Mesendoderm (in vitro differentiated cells): ENCODE measurements at regions not wholly inside any gene's neighbourhood (a gene's known extent, or its start where the extent isn't known, plus 50 kb on each side); places are given as distances from the start of the nearest gene placed in this dataset.

Experiments
- DNase-seq: peaks from one replicate; pipeline ENCODE4 v3.0.0; 2013
- H2AK5ac ChIP-seq: 2 replicates; pipeline ENCODE4 v1.6.1; 2013; ENCODE audit warnings: low read length, inconsistent platforms
- H2BK120ac ChIP-seq: 2 replicates; pipeline ENCODE4 v1.6.1; 2013; ENCODE audit warnings: low read depth, mild to moderate bottlenecking, low read length, moderate library complexity, mixed read lengths
- H2BK15ac ChIP-seq: replicated peaks from 2 replicates; pipeline ENCODE4 v1.6.1; 2013; ENCODE audit warnings: low read depth, mild to moderate bottlenecking, moderate library complexity
- H2BK5ac ChIP-seq: 2 replicates; pipeline ENCODE4 v1.6.1; 2013; ENCODE audit warnings: low read length, inconsistent platforms
- H3K18ac ChIP-seq: 2 replicates; pipeline ENCODE4 v1.6.1; 2013; ENCODE audit warnings: mild to moderate bottlenecking, low read length, mixed read lengths
- H3K23ac ChIP-seq: one replicate; pipeline ENCODE4 v1.6.1; 2013; ENCODE audit warnings: low read length
- H3K27ac ChIP-seq: 2 replicates; pipeline ENCODE4 v1.5.1; 2013; ENCODE audit warnings: low read depth, mild to moderate bottlenecking, inconsistent platforms, low read length, moderate library complexity
- H3K27me3 ChIP-seq: 2 replicates; pipeline ENCODE4 v1.6.1; 2013; ENCODE audit warnings: low read length, control low read depth, mild to moderate bottlenecking, inconsistent platforms; ENCODE audit not compliant: insufficient read depth, poor library complexity
- H3K36me3 ChIP-seq: 2 replicates; pipeline ENCODE4 v1.6.1; 2013; ENCODE audit warnings: low read length, inconsistent platforms; ENCODE audit not compliant: control insufficient read depth, insufficient read depth
- H3K4ac ChIP-seq: one replicate; pipeline ENCODE4 v1.6.1; 2013; ENCODE audit warnings: low read depth, mild to moderate bottlenecking, low read length, moderate library complexity
- H3K4me1 ChIP-seq: 2 replicates; pipeline ENCODE4 v1.6.1; 2013; ENCODE audit warnings: low read depth, low read length, inconsistent platforms; ENCODE audit not compliant: control insufficient read depth
- H3K4me2 ChIP-seq: 2 replicates; pipeline ENCODE4 v1.6.1; 2013; ENCODE audit warnings: low read length
- H3K4me3 ChIP-seq: 2 replicates; pipeline ENCODE4 v1.5.1; 2013; ENCODE audit warnings: mild to moderate bottlenecking, low read length
- H3K56ac ChIP-seq: one replicate; pipeline ENCODE4 v1.6.1; 2013; ENCODE audit warnings: low read length
- H3K79me1 ChIP-seq: 2 replicates; pipeline ENCODE4 v1.6.1; 2013; ENCODE audit warnings: low read length, inconsistent platforms
- H3K79me2 ChIP-seq: 2 replicates; pipeline ENCODE4 v1.6.1; 2013; ENCODE audit warnings: mild to moderate bottlenecking, low read length; ENCODE audit not compliant: control insufficient read depth, insufficient read depth
- H3K9ac ChIP-seq: 2 replicates; pipeline ENCODE4 v1.6.1; 2013; ENCODE audit warnings: low read length, inconsistent platforms
- H4K5ac ChIP-seq: one replicate; pipeline ENCODE4 v1.6.1; 2013; ENCODE audit warnings: low read length
- H4K8ac ChIP-seq: one replicate; pipeline ENCODE4 v1.6.1; 2013; ENCODE audit warnings: low read depth, mild to moderate bottlenecking, control low read depth, low read length, moderate library complexity
- WGBS: extraction: QIAGEN DNeasy Blood & Tissue Kit; methylation state at CpG from one replicate; pipeline ENCODE4 v1.1.7; 2013; ENCODE audit warnings: low lambda C conversion rate, missing lambda C conversion rate; ENCODE audit not compliant: insufficient coverage; ENCODE audit errors: extremely low coverage; 5-methylcytosine and 5-hydroxymethylcytosine counted together

DNA sequence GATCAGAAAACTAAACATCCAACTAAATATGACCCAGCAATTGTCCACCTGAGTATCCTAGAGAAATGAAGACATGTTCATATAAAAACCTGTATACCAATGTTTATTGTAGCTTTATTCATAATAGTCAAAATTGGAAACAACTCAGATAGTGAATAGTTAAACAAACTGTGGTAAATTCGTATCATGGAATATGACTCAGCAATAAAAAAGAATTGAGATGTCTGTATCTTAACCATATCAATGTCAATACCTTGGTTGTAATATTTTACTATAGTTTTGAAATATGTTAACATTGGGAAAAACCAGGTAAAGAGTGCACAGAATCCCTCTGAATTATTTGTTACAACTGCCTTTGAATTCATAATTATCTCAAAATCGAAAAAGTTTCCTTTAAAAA is 159.3 kb upstream of the GAP43 start:
- DNase-seq, result no peak
- Histone ChIP-seq H3K79me1 (no peaks in the 10 kb centered on the region), H3K79me2 (no peaks in the 10 kb centered on the region), H2AK5ac (no peak overlapping the region), H3K4me3 (no peak overlapping the region), H4K8ac (no peak overlapping the region), H3K4me1 (no peaks in the 10 kb centered on the region), H3K27me3 (no peaks in the 10 kb centered on the region), H2BK5ac (no peak overlapping the region), H3K36me3 (no peaks in the 10 kb centered on the region), H2BK15ac (no peak overlapping the region), H3K18ac (no peak overlapping the region), H3K56ac (no peak overlapping the region), H3K4me2 (no peak overlapping the region), H4K5ac (no peak overlapping the region), H3K9ac (no peak overlapping the region), H3K4ac (no peak overlapping the region), H2BK120ac (no peak overlapping the region), H3K27ac (no peak overlapping the region), H3K23ac (no peak overlapping the region)
- WGBS, result no CpG with 5 or more reads among the region's 2 CpGs

DNA sequence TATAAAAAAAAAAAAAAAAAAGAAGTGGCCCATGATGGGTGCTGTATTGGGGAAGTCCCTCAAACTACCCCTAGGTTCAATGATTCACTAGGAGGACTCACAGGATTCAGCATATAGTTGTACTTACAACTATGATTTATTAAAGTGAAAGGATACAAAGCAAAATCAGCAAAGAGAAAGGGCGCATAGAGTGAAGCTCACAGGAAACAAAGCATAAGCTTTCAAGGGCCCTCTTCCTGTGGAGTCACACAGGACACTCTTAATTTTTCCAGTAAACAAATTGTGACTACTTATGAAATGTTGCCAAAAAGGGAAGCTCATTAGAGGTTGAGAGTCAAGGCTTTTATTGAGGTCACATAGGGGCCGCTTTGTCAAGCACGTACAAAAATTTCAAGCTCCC is 153.7 kb upstream of the GAP43 start:
- DNase-seq, result no peak
- H3K79me1 ChIP-seq, result no peaks in the 10 kb centered on the region
- no CpG with 5 or more reads among the region's 3 CpGs for WGBS

GRCh38 chr3:115470254-115470653 is 153.1 kb upstream of the GAP43 start:
- H3K79me2 ChIP-seq, result no peaks in the 10 kb centered on the region
- H3K56ac ChIP-seq, result no peak overlapping the region
- H3K4me2 ChIP-seq, result no peak overlapping the region
- H3K79me1 ChIP-seq, result no peaks in the 10 kb centered on the region
- H2AK5ac ChIP-seq, result no peak overlapping the region
- H2BK5ac ChIP-seq, result no peak overlapping the region
- WGBS, result no CpG with 5 or more reads among the region's 3 CpGs
- no peaks in the 10 kb centered on the region for H3K27me3 ChIP-seq
- DNase-seq, result no peak
- no peak overlapping the region for H4K5ac ChIP-seq
- no peak overlapping the region for H3K4me3 ChIP-seq
- H3K23ac ChIP-seq, result no peak overlapping the region
- H3K18ac ChIP-seq, result no peak overlapping the region
- H3K4me1 ChIP-seq, result peaks cover 3% of the 10 kb centered on the region
- H2BK120ac ChIP-seq, result no peak overlapping the region
- no peak overlapping the region for H3K9ac ChIP-seq
- H2BK15ac ChIP-seq, result no peak overlapping the region
- H3K36me3 ChIP-seq, result no peaks in the 10 kb centered on the region
- no peak overlapping the region for H3K4ac ChIP-seq
- H4K8ac ChIP-seq, result no peak overlapping the region
- H3K27ac ChIP-seq, result no peak overlapping the region

More for the DNA sequence above, 153.7 kb upstream of the GAP43 start:
- Histone ChIP-seq H2AK5ac (no peak overlapping the region), H2BK120ac (no peak overlapping the region), H3K4me2 (no peak overlapping the region), H4K8ac (no peak overlapping the region), H3K4ac (no peak overlapping the region), H3K36me3 (no peaks in the 10 kb centered on the region), H2BK5ac (no peak overlapping the region), H3K23ac (no peak overlapping the region), H3K27me3 (no peaks in the 10 kb centered on the region), H3K4me3 (no peak overlapping the region), H3K9ac (no peak overlapping the region), H3K18ac (no peak overlapping the region), H4K5ac (no peak overlapping the region), H3K79me2 (no peaks in the 10 kb centered on the region), H2BK15ac (no peak overlapping the region), H3K27ac (no peak overlapping the region), H3K4me1 (no peaks in the 10 kb centered on the region), H3K56ac (no peak overlapping the region)

- Histone ChIP-seq H3K18ac (no peak overlapping the region), H3K27me3 (no peaks in the 10 kb centered on the region), H2AK5ac (no peak overlapping the region), H3K4me3 (no peak overlapping the region), H4K8ac (no peak overlapping the region), H3K79me2 (no peaks in the 10 kb centered on the region), H3K9ac (no peak overlapping the region), H4K5ac (no peak overlapping the region), H3K27ac (no peak overlapping the region), H3K79me1 (no peaks in the 10 kb centered on the region), H3K4me1 (peaks cover 7% of the 10 kb centered on the region), H2BK120ac (no peak overlapping the region), H2BK5ac (no peak overlapping the region), H3K56ac (no peak overlapping the region), H3K4ac (no peak overlapping the region), H3K4me2 (no peak overlapping the region), H2BK15ac (no peak overlapping the region), H3K23ac (no peak overlapping the region), H3K36me3 (no peaks in the 10 kb centered on the region)
- DNase-seq, result peak; percentile 59
- WGBS, result no CpG with 5 or more reads among the region's 9 CpGs
Measured at GRCh38 chr3:115475178-115476041, 147.9 kb upstream of the GAP43 start.

GRCh38 chr3:115476472-115476871 is 146.8 kb upstream of the GAP43 start:
- H3K36me3 ChIP-seq, result no peaks in the 10 kb centered on the region
- no peaks in the 10 kb centered on the region for H3K79me2 ChIP-seq
- no peak overlapping the region for H2BK15ac ChIP-seq
- H4K8ac ChIP-seq, result no peak overlapping the region
- H2BK120ac ChIP-seq, result no peak overlapping the region
- H3K56ac ChIP-seq, result no peak overlapping the region
- no peak overlapping the region for H3K27ac ChIP-seq
- no peak overlapping the region for H2BK5ac ChIP-seq
- no peak overlapping the region for H2AK5ac ChIP-seq
- no peak overlapping the region for H3K4ac ChIP-seq
- peaks cover 7% of the 10 kb centered on the region for H3K4me1 ChIP-seq
- no peak overlapping the region for H3K18ac ChIP-seq
- no peak overlapping the region for H3K4me2 ChIP-seq
- H4K5ac ChIP-seq, result no peak overlapping the region
- no peak overlapping the region for H3K4me3 ChIP-seq
- DNase-seq, result no peak
- H3K9ac ChIP-seq, result no peak overlapping the region
- H3K23ac ChIP-seq, result no peak overlapping the region
- H3K79me1 ChIP-seq, result no peaks in the 10 kb centered on the region
- no peaks in the 10 kb centered on the region for H3K27me3 ChIP-seq

DNA sequence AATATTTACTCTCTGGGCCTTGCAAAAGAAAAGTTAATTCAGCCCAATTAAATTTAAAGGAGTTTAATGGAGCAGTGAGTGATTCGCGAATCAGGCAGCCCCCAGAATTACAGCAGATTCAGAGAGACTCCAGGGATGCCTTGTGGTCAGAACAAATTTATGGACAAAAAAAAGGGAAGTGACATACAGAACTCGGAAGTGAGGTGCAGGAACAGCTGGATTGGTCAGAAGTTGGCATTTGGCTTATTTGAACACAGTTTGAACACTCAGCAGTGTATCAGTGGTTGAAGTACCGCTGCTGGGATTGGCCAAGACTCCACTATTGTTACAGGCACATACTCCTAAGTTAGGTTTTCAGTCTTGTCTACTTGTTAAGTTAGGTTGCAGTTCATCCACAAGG is 145.0 kb upstream of the GAP43 start:
- Histone ChIP-seq H2BK120ac (no peak overlapping the region), H3K79me1 (no peaks in the 10 kb centered on the region), H3K23ac (no peak overlapping the region), H3K18ac (no peak overlapping the region), H3K27me3 (no peaks in the 10 kb centered on the region), H3K9ac (no peak overlapping the region), H3K4ac (no peak overlapping the region), H2AK5ac (no peak overlapping the region), H3K4me3 (no peak overlapping the region), H2BK15ac (no peak overlapping the region), H3K4me1 (peaks cover 7% of the 10 kb centered on the region), H3K36me3 (no peaks in the 10 kb centered on the region), H3K4me2 (no peak overlapping the region), H3K79me2 (no peaks in the 10 kb centered on the region), H3K27ac (no peak overlapping the region), H3K56ac (no peak overlapping the region), H2BK5ac (no peak overlapping the region), H4K5ac (no peak overlapping the region), H4K8ac (no peak overlapping the region)
- DNase-seq, result no peak
- WGBS, result no CpG with 5 or more reads among the region's 4 CpGs
